ENCODE measurements at regions not wholly inside any gene's neighbourhood (a gene's known extent, or its start where the extent isn't known, plus 50 kb on each side); places are given as distances from the start of the nearest gene placed in this dataset.

GRCh38 chr6:115137910-115138309 lies 795.1 kb upstream of the HS3ST5 start:
- Histone ChIP-seq H3K27ac (ENCODE audit: low read depth in 2 of 2, low read length in 1 of 2) (no peak overlapping the region), H3K27me3 (ENCODE audit: insufficient read depth) (no peaks in the 10 kb centered on the region), H4K20me1 (ENCODE audit: insufficient read depth) (no peaks in the 10 kb centered on the region), H3K4me1 (ENCODE audit: control insufficient read depth in 1 of 2, insufficient read depth in 2 of 2, low read depth in 1 of 2, low read length in 1 of 2) (no peaks in the 10 kb centered on the region), H3K79me2 (ENCODE audit: insufficient read depth) (no peaks in the 10 kb centered on the region), H3K36me3 (replicated peaks in 1 of 2; ENCODE audit: control insufficient read depth in 1 of 2, insufficient read depth in 2 of 2, low read length in 1 of 2) (no peaks in the 10 kb centered on the region), H3K4me3 (ENCODE audit: low read depth in 2 of 2, low read length in 1 of 2) (no peak overlapping the region), H3K9me3 (no peaks in the 10 kb centered on the region; the same call in 1 of the 2 replicates), H3F3A (replicated peaks; ENCODE audit: insufficient read depth) (no peaks in the 10 kb centered on the region), H3K9me2 (0 out of 2 replicates have a peak, but pooled peaks cover 3% of the 10 kb centered on the region), H3K9ac (no peak overlapping the region), H3K4me2 (no peak overlapping the region), H2AFZ (ENCODE audit: low read depth) (no peak overlapping the region)
- ChIA-PET CTCF (no interaction called here), POLR2A (no interaction called here)
- 59% methylated on average over 2 of the region's 2 CpGs for WGBS (ENCODE audit: low lambda C conversion rate)
- DNase-seq = no peak
- no peak for TF ChIP-seq JUND (IDR thresholded peaks at IDR 0.05)
- TF ChIP-seq FOXJ3 (CRISPR knock-in tag; IDR thresholded peaks at IDR 0.05) = no peak
- no peak for TF ChIP-seq TAF1 (IDR thresholded peaks at IDR 0.05; ENCODE audit: borderline replicate concordance, low read depth, low read length)
- no peak for TF ChIP-seq IRF3 (IDR thresholded peaks at IDR 0.05; ENCODE audit: low read depth, low read length)
- no peak for TF ChIP-seq YY1 (IDR thresholded peaks at IDR 0.05; ENCODE audit: low read depth)
- no peak for TF ChIP-seq FOSL2 (IDR thresholded peaks at IDR 0.05; ENCODE audit: borderline replicate concordance, low read depth)
- TF ChIP-seq MXI1 (IDR thresholded peaks at IDR 0.05; ENCODE audit: low read depth, low read length) = no peak
- no peak for TF ChIP-seq MEF2A (IDR thresholded peaks at IDR 0.05; ENCODE audit: borderline replicate concordance, low read depth)
- no peak for TF ChIP-seq ZBTB33 (IDR thresholded peaks at IDR 0.05; ENCODE audit: borderline replicate concordance, low read depth)
- no peak for TF ChIP-seq NRF1 (IDR thresholded peaks at IDR 0.05; ENCODE audit: low read depth, low read length)
- no peak for TF ChIP-seq GABPA (IDR thresholded peaks at IDR 0.05; ENCODE audit: low read depth)

- H3K4me2 ChIP-seq = no peak overlapping the region
- CTCF ChIA-PET = no interaction called here
Measured at GRCh38 chr6:115133790-115134189, 791.0 kb upstream of the HS3ST5 start.

More at GRCh38 chr6:115133790-115134189, 791.0 kb upstream of the HS3ST5 start:
- Histone ChIP-seq H3K9me2 (0 out of 2 replicates have a peak, but pooled peaks cover 6% of the 10 kb centered on the region), H3K27ac (ENCODE audit: low read depth in 2 of 2, low read length in 1 of 2) (no peak overlapping the region), H2AFZ (ENCODE audit: low read depth) (no peak overlapping the region), H4K20me1 (ENCODE audit: insufficient read depth) (no peaks in the 10 kb centered on the region), H3K4me3 (ENCODE audit: low read depth in 2 of 2, low read length in 1 of 2) (no peak overlapping the region), H3K4me1 (ENCODE audit: control insufficient read depth in 1 of 2, insufficient read depth in 2 of 2, low read depth in 1 of 2, low read length in 1 of 2) (no peaks in the 10 kb centered on the region), H3K9ac (no peak overlapping the region), H3F3A (replicated peaks; ENCODE audit: insufficient read depth) (no peaks in the 10 kb centered on the region), H3K36me3 (replicated peaks in 1 of 2; ENCODE audit: control insufficient read depth in 1 of 2, insufficient read depth in 2 of 2, low read length in 1 of 2) (no peaks in the 10 kb centered on the region), H3K9me3 (peaks cover 6% of the 10 kb centered on the region; the same call in 1 of the 2 replicates), H3K27me3 (ENCODE audit: insufficient read depth) (no peaks in the 10 kb centered on the region), H3K79me2 (ENCODE audit: insufficient read depth) (no peaks in the 10 kb centered on the region)
- POLR2A ChIA-PET = interaction anchor here (0.6 kb wide), 1 partner anchor 19 kb away, joined by 6 read pairs; no protein-coding TSS in a partner anchor
- TF ChIP-seq GATA2 (CRISPR knock-in tag; IDR thresholded peaks at IDR 0.05) (no peak), POLR2AphosphoS5 (IDR thresholded peaks at IDR 0.05; ENCODE audit: low read depth, low read length) (no peak), EZH2phosphoT487 (IDR thresholded peaks at IDR 0.05; ENCODE audit: borderline replicate concordance, low read depth) (no peak), CHD2 (IDR thresholded peaks at IDR 0.05; ENCODE audit: low read length, partially characterized antibody) (no peak), USF2 (IDR thresholded peaks at IDR 0.05; ENCODE audit: borderline replicate concordance, low read depth, low read length) (no peak), IRF3 (IDR thresholded peaks at IDR 0.05; ENCODE audit: low read depth, low read length) (no peak), RAD21 (IDR thresholded peaks at IDR 0.05; ENCODE audit: low read length) (no peak), ELF1 (IDR thresholded peaks at IDR 0.05) (no peak), TEAD4 (IDR thresholded peaks at IDR 0.05; ENCODE audit: borderline replicate concordance, insufficient read depth) (no peak), TCF12 (IDR thresholded peaks at IDR 0.05) (no peak), SMC3 (IDR thresholded peaks at IDR 0.05; ENCODE audit: low read depth, low read length) (no peak), FOXJ3 (CRISPR knock-in tag; IDR thresholded peaks at IDR 0.05) (no peak)
- WGBS (ENCODE audit: low lambda C conversion rate) = 28% methylated on average over 2 of the region's 2 CpGs
- DNase-seq = no peak

Data from SK-N-SH (cell line).